ENCODE measurements at regions not wholly inside any gene's neighbourhood (a gene's known extent, or its start where the extent isn't known, plus 50 kb on each side); places are given as distances from the start of the nearest gene placed in this dataset.

DNA sequence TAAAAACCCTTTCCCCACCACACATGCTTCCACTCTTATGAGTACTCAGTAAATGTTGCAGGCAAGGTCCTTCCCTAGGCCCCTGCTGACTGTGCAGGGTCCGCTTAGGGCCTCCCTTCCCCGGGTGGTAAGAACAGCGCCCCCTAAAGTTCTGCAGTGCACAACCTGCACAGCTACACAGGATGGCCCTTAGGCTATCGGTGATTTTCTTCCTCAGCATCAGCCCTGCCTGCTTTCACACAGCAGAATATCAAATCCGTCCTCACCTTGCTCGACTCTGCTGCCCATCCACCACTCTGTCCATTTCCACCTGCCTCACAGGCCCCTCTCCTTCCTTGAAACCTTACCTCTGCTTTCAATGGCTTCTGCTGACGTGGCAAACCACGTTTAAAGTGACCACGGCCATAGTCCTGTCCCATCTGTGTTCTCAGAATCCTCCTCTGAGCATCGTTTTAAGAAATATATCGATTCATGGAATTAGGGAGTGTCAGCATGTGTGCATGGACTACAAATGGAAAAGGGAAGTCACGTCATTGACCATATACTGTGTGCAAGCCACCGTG lies 51.4 kb upstream of the TMEM132E start:
- Histone ChIP-seq H3K4me3 (ENCODE audit: low read length) (no peak overlapping the region), H3K27me3 (ENCODE audit: insufficient read depth, low read length, poor library complexity) (no peaks in the 10 kb centered on the region), H4K5ac (ENCODE audit: low read length) (no peak overlapping the region), H3K56ac (ENCODE audit: low read length) (no peak overlapping the region), H3K79me2 (ENCODE audit: control insufficient read depth, insufficient read depth, low read length) (no peaks in the 10 kb centered on the region), H4K8ac (ENCODE audit: low read depth, low read length) (no peak overlapping the region), H2AK5ac (ENCODE audit: low read length) (no peak overlapping the region), H3K4ac (ENCODE audit: low read depth, low read length) (no peak overlapping the region), H3K18ac (ENCODE audit: low read length) (no peak overlapping the region), H2BK120ac (ENCODE audit: low read depth, low read length) (no peak overlapping the region), H3K4me1 (ENCODE audit: control insufficient read depth, low read depth, low read length) (no peaks in the 10 kb centered on the region), H3K23ac (ENCODE audit: low read length) (no peak overlapping the region), H2BK5ac (ENCODE audit: low read length) (no peak overlapping the region), H3K9ac (ENCODE audit: low read length) (no peak overlapping the region), H3K36me3 (ENCODE audit: control insufficient read depth, insufficient read depth, low read length) (no peaks in the 10 kb centered on the region), H3K27ac (ENCODE audit: low read depth, low read length) (no peak overlapping the region), H3K79me1 (ENCODE audit: low read length) (no peaks in the 10 kb centered on the region), H3K4me2 (ENCODE audit: low read length) (no peak overlapping the region), H2BK15ac (replicated peaks; ENCODE audit: low read depth) (no peak overlapping the region)
- WGBS (ENCODE audit: extremely low coverage, insufficient coverage, low lambda C conversion rate) = no CpG with 5 or more reads among the region's 13 CpGs
- DNase-seq = peak; percentile 71

DNA sequence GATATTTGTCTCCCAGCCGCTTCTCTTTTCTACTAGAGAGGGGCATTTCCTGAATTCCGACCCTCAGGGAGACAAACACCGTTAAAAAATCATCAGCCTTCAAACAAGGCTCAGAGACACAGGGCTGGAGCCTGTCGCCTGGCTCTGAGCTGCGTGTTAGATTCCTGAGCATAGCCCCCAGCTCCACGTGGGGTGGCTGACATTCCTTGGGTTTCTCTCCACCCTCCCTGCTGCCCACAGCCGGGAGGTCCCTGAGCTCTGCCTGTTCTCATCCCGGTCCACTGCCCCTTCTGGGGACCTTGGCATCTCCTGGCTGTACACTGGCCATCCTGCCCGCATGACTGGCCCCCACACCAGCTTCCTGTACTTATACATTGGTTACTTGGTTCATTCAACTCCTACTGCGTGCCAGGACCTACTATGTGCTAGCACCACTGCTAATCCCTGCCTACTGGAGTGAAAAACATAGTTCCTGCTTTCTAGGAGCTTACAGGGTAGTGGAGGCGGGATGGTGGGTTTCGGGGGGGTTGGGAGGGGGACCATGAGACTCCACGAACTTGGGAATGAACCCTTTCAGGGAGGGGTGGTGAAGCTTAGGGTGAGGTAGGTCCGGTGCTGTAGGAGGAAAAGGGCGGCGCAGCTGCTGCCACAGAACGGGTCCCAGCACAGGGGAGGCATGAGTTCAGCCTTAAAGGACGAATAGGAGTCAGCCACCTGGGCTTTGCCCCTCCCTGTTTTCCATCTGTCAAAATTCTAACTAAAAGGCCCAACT lies 52.1 kb upstream of the TMEM132E start:
- H4K8ac ChIP-seq (ENCODE audit: low read depth, low read length) = no peak overlapping the region

DNA sequence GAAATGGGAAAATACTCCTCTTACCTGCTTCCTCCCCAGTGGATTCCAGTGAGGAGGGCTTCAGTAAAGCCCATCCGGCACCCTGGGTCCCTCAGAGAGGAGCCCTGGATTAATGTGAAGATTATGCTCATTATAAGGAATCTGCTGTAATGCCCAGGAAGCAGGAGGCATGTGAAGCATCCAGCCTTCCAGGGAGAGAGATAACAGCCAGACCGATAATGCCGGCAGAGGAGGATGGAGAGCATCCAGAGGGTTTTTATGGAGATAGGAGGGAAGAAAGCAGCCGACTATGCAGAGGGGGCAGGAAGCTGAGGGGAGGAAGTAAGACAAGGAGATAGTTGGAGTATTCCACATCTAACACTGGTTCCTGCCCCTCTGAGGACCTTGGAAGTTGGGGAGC lies 53.7 kb upstream of the TMEM132E start:
- no peaks in the 10 kb centered on the region for H3K36me3 ChIP-seq (ENCODE audit: control insufficient read depth, insufficient read depth, low read length)
- H2BK120ac ChIP-seq (ENCODE audit: low read depth, low read length) = no peak overlapping the region
- H2BK15ac ChIP-seq (replicated peaks; ENCODE audit: low read depth) = no peak overlapping the region
- WGBS (ENCODE audit: extremely low coverage, insufficient coverage, low lambda C conversion rate) = no CpG with 5 or more reads among the region's 4 CpGs
- H4K5ac ChIP-seq (ENCODE audit: low read length) = no peak overlapping the region
- H2BK5ac ChIP-seq (ENCODE audit: low read length) = no peak overlapping the region
- H4K8ac ChIP-seq (ENCODE audit: low read depth, low read length) = no peak overlapping the region
- H3K56ac ChIP-seq (ENCODE audit: low read length) = no peak overlapping the region
- H3K9ac ChIP-seq (ENCODE audit: low read length) = no peak overlapping the region
- no peaks in the 10 kb centered on the region for H3K79me2 ChIP-seq (ENCODE audit: control insufficient read depth, insufficient read depth, low read length)
- no peak overlapping the region for H3K18ac ChIP-seq (ENCODE audit: low read length)
- no peak overlapping the region for H3K23ac ChIP-seq (ENCODE audit: low read length)
- peak; percentile 83 for DNase-seq
- H3K27ac ChIP-seq (ENCODE audit: low read depth, low read length) = no peak overlapping the region
- no peak overlapping the region for H3K4me3 ChIP-seq (ENCODE audit: low read length)
- no peaks in the 10 kb centered on the region for H3K79me1 ChIP-seq (ENCODE audit: low read length)
- no peak overlapping the region for H2AK5ac ChIP-seq (ENCODE audit: low read length)
- no peaks in the 10 kb centered on the region for H3K27me3 ChIP-seq (ENCODE audit: insufficient read depth, low read length, poor library complexity)
- H3K4ac ChIP-seq (ENCODE audit: low read depth, low read length) = no peak overlapping the region
- H3K4me2 ChIP-seq (ENCODE audit: low read length) = no peak overlapping the region
- no peaks in the 10 kb centered on the region for H3K4me1 ChIP-seq (ENCODE audit: control insufficient read depth, low read depth, low read length)

More for the DNA sequence above, 52.1 kb upstream of the TMEM132E start:
- Histone ChIP-seq H3K36me3 (ENCODE audit: control insufficient read depth, insufficient read depth, low read length) (no peaks in the 10 kb centered on the region), H3K18ac (ENCODE audit: low read length) (no peak overlapping the region), H2BK5ac (ENCODE audit: low read length) (no peak overlapping the region), H3K4me1 (ENCODE audit: control insufficient read depth, low read depth, low read length) (no peaks in the 10 kb centered on the region), H2BK15ac (replicated peaks; ENCODE audit: low read depth) (no peak overlapping the region), H3K23ac (ENCODE audit: low read length) (no peak overlapping the region), H3K27ac (ENCODE audit: low read depth, low read length) (no peak overlapping the region), H3K56ac (ENCODE audit: low read length) (no peak overlapping the region), H3K9ac (ENCODE audit: low read length) (no peak overlapping the region), H3K27me3 (ENCODE audit: insufficient read depth, low read length, poor library complexity) (no peaks in the 10 kb centered on the region), H3K4me3 (ENCODE audit: low read length) (no peak overlapping the region), H3K4ac (ENCODE audit: low read depth, low read length) (no peak overlapping the region), H3K79me2 (ENCODE audit: control insufficient read depth, insufficient read depth, low read length) (no peaks in the 10 kb centered on the region), H4K5ac (ENCODE audit: low read length) (no peak overlapping the region), H2BK120ac (ENCODE audit: low read depth, low read length) (no peak overlapping the region), H2AK5ac (ENCODE audit: low read length) (no peak overlapping the region), H3K79me1 (ENCODE audit: low read length) (no peaks in the 10 kb centered on the region), H3K4me2 (ENCODE audit: low read length) (no peak overlapping the region)
- no CpG with 5 or more reads among the region's 18 CpGs for WGBS (ENCODE audit: extremely low coverage, insufficient coverage, low lambda C conversion rate)
- peak; percentile 81 for DNase-seq

DNA sequence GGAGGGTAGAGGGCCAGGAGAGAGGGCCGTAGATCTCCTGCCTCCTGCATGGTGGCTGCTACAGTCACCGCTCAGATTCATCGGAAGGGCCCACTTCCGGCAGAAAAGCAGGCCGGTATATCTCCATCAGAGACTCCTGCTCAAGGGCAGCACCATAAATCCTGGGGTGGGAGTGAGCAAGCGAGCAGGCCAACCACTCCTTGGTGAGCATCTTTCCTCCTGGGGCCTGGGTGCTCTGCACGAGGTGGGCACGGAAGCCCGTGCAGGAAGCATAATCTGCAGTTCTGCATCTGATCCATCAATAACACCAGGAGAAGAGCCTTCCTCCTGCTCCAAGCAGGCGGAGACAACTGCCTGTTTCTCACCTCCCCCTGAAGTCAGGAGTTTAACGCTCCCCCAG lies 57.4 kb upstream of the TMEM132E start:
- H3K9ac ChIP-seq (ENCODE audit: low read length) = no peak overlapping the region
- no CpG with 5 or more reads among the region's 11 CpGs for WGBS (ENCODE audit: extremely low coverage, insufficient coverage, low lambda C conversion rate)

DNA sequence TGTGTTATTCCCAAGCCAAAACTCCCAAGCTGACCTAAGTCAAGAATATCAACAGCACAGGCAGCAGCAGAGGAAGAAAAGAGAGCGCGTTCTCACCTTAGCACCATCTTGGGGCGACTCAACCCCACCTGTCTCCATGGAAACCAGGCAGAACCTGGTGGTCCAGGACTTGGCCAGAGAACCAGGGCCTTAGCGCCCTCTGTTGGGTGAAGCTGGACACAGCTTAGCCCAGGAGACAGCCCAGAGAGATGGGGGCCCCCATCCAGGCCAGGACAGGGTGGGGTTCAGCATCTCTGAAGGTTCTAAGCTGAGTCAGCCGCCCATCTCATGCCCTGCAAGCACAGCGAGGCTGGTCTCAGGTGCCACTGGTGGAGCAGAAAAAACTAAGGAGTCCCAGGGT lies 60.1 kb upstream of the TMEM132E start:
- H3K4ac ChIP-seq (ENCODE audit: low read depth, low read length) = no peak overlapping the region
- no peaks in the 10 kb centered on the region for H3K36me3 ChIP-seq (ENCODE audit: control insufficient read depth, insufficient read depth, low read length)
- no peak overlapping the region for H4K5ac ChIP-seq (ENCODE audit: low read length)
- H3K79me1 ChIP-seq (ENCODE audit: low read length) = no peaks in the 10 kb centered on the region
- no peaks in the 10 kb centered on the region for H3K4me1 ChIP-seq (ENCODE audit: control insufficient read depth, low read depth, low read length)
- no peak overlapping the region for H3K27ac ChIP-seq (ENCODE audit: low read depth, low read length)
- H2AK5ac ChIP-seq (ENCODE audit: low read length) = no peak overlapping the region
- no peak overlapping the region for H3K56ac ChIP-seq (ENCODE audit: low read length)
- H3K4me2 ChIP-seq (ENCODE audit: low read length) = no peak overlapping the region
- H3K27me3 ChIP-seq (ENCODE audit: insufficient read depth, low read length, poor library complexity) = no peaks in the 10 kb centered on the region
- no CpG with 5 or more reads among the region's 6 CpGs for WGBS (ENCODE audit: extremely low coverage, insufficient coverage, low lambda C conversion rate)
- H3K4me3 ChIP-seq (ENCODE audit: low read length) = no peak overlapping the region
- H2BK5ac ChIP-seq (ENCODE audit: low read length) = no peak overlapping the region
- H3K79me2 ChIP-seq (ENCODE audit: control insufficient read depth, insufficient read depth, low read length) = no peaks in the 10 kb centered on the region
- no peak overlapping the region for H3K23ac ChIP-seq (ENCODE audit: low read length)
- no peak overlapping the region for H2BK15ac ChIP-seq (replicated peaks; ENCODE audit: low read depth)
- H3K18ac ChIP-seq (ENCODE audit: low read length) = no peak overlapping the region
- DNase-seq = peak; percentile 78
- no peak overlapping the region for H3K9ac ChIP-seq (ENCODE audit: low read length)
- H2BK120ac ChIP-seq (ENCODE audit: low read depth, low read length) = no peak overlapping the region
- H4K8ac ChIP-seq (ENCODE audit: low read depth, low read length) = no peak overlapping the region

More for the DNA sequence above, 57.4 kb upstream of the TMEM132E start:
- H2BK120ac ChIP-seq (ENCODE audit: low read depth, low read length) = no peak overlapping the region
- H2BK15ac ChIP-seq (replicated peaks; ENCODE audit: low read depth) = no peak overlapping the region
- no peak for DNase-seq
- H3K27ac ChIP-seq (ENCODE audit: low read depth, low read length) = no peak overlapping the region
- H3K56ac ChIP-seq (ENCODE audit: low read length) = no peak overlapping the region
- no peaks in the 10 kb centered on the region for H3K4me1 ChIP-seq (ENCODE audit: control insufficient read depth, low read depth, low read length)
- H4K5ac ChIP-seq (ENCODE audit: low read length) = no peak overlapping the region
- no peaks in the 10 kb centered on the region for H3K36me3 ChIP-seq (ENCODE audit: control insufficient read depth, insufficient read depth, low read length)
- no peaks in the 10 kb centered on the region for H3K27me3 ChIP-seq (ENCODE audit: insufficient read depth, low read length, poor library complexity)
- no peak overlapping the region for H3K4ac ChIP-seq (ENCODE audit: low read depth, low read length)
- no peak overlapping the region for H4K8ac ChIP-seq (ENCODE audit: low read depth, low read length)
- H3K79me2 ChIP-seq (ENCODE audit: control insufficient read depth, insufficient read depth, low read length) = no peaks in the 10 kb centered on the region
- H3K18ac ChIP-seq (ENCODE audit: low read length) = no peak overlapping the region
- no peak overlapping the region for H2BK5ac ChIP-seq (ENCODE audit: low read length)
- no peak overlapping the region for H3K23ac ChIP-seq (ENCODE audit: low read length)
- no peaks in the 10 kb centered on the region for H3K79me1 ChIP-seq (ENCODE audit: low read length)
- no peak overlapping the region for H3K4me2 ChIP-seq (ENCODE audit: low read length)
- H3K4me3 ChIP-seq (ENCODE audit: low read length) = no peak overlapping the region
- no peak overlapping the region for H2AK5ac ChIP-seq (ENCODE audit: low read length)
